Peyer's patch (tissue), 4 donors: ENCODE measurements at regions not wholly inside any gene's neighbourhood (a gene's known extent, or its start where the extent isn't known, plus 50 kb on each side); places are given as distances from the start of the nearest gene placed in this dataset.

Experiments
- POLR2A ChIP-seq, 2 donors: fragments of 450-650 bp; IDR thresholded peaks; one replicate each; pipeline ENCODE4 v1.5.1; 2017; ENCODE audit warnings: antibody characterized with exemption in 2 of 2, mild to moderate bottlenecking in 2 of 2, moderate library complexity in 2 of 2
- TF ChIP-seq, protein P1 (sequence below), 6 experiments: fragments of 450-650 bp in 4 of 6; fragments of 200-600 bp in 2 of 6; sonication (generic) in 1 of 6; IDR thresholded peaks; one replicate each; pipeline ENCODE4 v1.5.1; 2017 to 2019; ENCODE audit warnings: antibody characterized with exemption in 6 of 6, mild to moderate bottlenecking in 3 of 6, moderate library complexity in 1 of 6

DNA sequence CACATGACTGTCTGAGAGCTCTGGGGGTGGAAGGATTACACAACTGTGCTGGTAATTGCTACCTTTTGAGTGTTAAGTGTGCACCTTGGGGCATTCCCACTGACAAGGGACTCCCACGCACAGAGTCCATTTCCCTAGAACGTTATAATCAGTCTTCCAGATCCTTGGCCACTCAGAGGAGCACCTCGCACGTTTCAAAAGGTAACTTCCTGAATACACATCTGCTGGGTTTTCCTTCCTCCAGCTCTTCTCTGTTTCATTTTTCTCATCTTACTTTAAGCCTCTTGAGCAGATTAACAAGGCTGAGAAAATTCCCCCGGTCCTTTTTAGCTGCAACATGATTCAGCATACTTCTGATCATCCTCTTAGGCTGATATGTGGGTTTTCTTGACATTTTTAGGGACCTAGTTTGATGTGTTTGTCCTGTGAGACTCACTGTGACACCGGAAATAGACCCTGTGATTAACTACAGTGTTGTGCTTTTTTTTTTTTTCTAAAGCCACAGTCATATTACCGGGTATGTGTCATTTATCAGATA is 98.4 kb upstream of the DUSP22 start:
- TF ChIP-seq, protein P1, sequence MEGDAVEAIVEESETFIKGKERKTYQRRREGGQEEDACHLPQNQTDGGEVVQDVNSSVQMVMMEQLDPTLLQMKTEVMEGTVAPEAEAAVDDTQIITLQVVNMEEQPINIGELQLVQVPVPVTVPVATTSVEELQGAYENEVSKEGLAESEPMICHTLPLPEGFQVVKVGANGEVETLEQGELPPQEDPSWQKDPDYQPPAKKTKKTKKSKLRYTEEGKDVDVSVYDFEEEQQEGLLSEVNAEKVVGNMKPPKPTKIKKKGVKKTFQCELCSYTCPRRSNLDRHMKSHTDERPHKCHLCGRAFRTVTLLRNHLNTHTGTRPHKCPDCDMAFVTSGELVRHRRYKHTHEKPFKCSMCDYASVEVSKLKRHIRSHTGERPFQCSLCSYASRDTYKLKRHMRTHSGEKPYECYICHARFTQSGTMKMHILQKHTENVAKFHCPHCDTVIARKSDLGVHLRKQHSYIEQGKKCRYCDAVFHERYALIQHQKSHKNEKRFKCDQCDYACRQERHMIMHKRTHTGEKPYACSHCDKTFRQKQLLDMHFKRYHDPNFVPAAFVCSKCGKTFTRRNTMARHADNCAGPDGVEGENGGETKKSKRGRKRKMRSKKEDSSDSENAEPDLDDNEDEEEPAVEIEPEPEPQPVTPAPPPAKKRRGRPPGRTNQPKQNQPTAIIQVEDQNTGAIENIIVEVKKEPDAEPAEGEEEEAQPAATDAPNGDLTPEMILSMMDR (IDR thresholded peaks at IDR 0.05), result no peak
- no peak for TF ChIP-seq POLR2A (IDR thresholded peaks at IDR 0.05)
